ENCODE measurements at regions not wholly inside any gene's neighbourhood (a gene's known extent, or its start where the extent isn't known, plus 50 kb on each side); places are given as distances from the start of the nearest gene placed in this dataset.

GRCh38 chr11:37264783-37265182, 666.7 kb upstream of the RAG2 start:
- H4K20me1 ChIP-seq (ENCODE audit: insufficient read depth): no peaks in the 10 kb centered on the region
- no peak for ATAC-seq
- no peaks in the 10 kb centered on the region for H3K36me3 ChIP-seq (ENCODE audit: control insufficient read depth in 1 of 2, insufficient read depth in 2 of 2, low read length in 2 of 2)
- no peaks in the 10 kb centered on the region for H3K9me2 ChIP-seq (ENCODE audit: insufficient read depth)
- H3K4me1 ChIP-seq (ENCODE audit: control insufficient read depth in 1 of 2, insufficient read depth in 2 of 2, low read length in 2 of 2): no peaks in the 10 kb centered on the region
- H3K4me3 ChIP-seq (replicated peaks in 1 of 2; ENCODE audit: low read depth in 1 of 2, low read length in 2 of 2): no peak overlapping the region
- TF ChIP-seq CTCF (IDR thresholded peaks at IDR 0.05 in 2 of 3, conservative IDR thresholded peaks at IDR 0.05 in 1 of 3; ENCODE audit: borderline replicate concordance in 1 of 3, insufficient read depth in 1 of 3, low read depth in 2 of 3, low read length in 2 of 3) (no peak), REST (IDR thresholded peaks at IDR 0.05; ENCODE audit: low read depth) (no peak), RAD21 (IDR thresholded peaks at IDR 0.05; ENCODE audit: low read depth) (no peak), FOSL1 (IDR thresholded peaks at IDR 0.05; ENCODE audit: low read depth) (no peak), POLR2A (IDR thresholded peaks at IDR 0.05; ENCODE audit: borderline replicate concordance, extremely low read depth, insufficient read depth, insufficient read length) (no peak), ELF1 (IDR thresholded peaks at IDR 0.05; ENCODE audit: borderline replicate concordance, low read depth) (no peak), YY1 (IDR thresholded peaks at IDR 0.05; ENCODE audit: extremely low read depth, insufficient replicate concordance, low read depth, low read length) (no peak), SRF (IDR thresholded peaks at IDR 0.05; ENCODE audit: low read depth) (no peak), EZH2 (IDR thresholded peaks at IDR 0.05) (no peak), TCF7L2 (IDR thresholded peaks at IDR 0.05; ENCODE audit: borderline replicate concordance, extremely low read depth, insufficient read depth, insufficient read length) (no peak), SP1 (IDR thresholded peaks at IDR 0.05; ENCODE audit: low read depth) (no peak), SIN3A (IDR thresholded peaks at IDR 0.05; ENCODE audit: low read depth) (no peak), MAX (IDR thresholded peaks at IDR 0.05) (no peak), ZFX (IDR thresholded peaks at IDR 0.05) (no peak)
- no TSS peak for BruUV-seq (replicated peaks)
- H3K9me3 ChIP-seq (ENCODE audit: control insufficient read depth in 1 of 2, insufficient read depth in 1 of 2, low read depth in 1 of 2, low read length in 2 of 2): peaks cover 0 to 7% of the 10 kb centered on the region in 2 experiments; a peak in 1 of 4 replicates
- H2AFZ ChIP-seq (ENCODE audit: low read depth, low read length, poor library complexity, severe bottlenecking): no peak overlapping the region
- ChIA-PET RAD21 (ENCODE audit: low non-redundant PET in 1 of 2, low total read pairs in 2 of 2, uncharacterized antibody in 2 of 2, unreplicated experiment in 2 of 2) (no interaction called here), CTCF (no interaction called here), POLR2A (no interaction called here)
- no peak overlapping the region for H3K27ac ChIP-seq (ENCODE audit: low read depth, low read length)
- H3K27me3 ChIP-seq (ENCODE audit: insufficient read depth, low read length): no peaks in the 10 kb centered on the region
- no peak overlapping the region for H3K4me2 ChIP-seq (ENCODE audit: low read length)
- DNase-seq (ENCODE audit: low read depth, low spot score): no peak
- H3K9ac ChIP-seq (ENCODE audit: low read length): no peak overlapping the region
- no peaks in the 10 kb centered on the region for H3K79me2 ChIP-seq (ENCODE audit: insufficient read depth, low read length)
- intact Hi-C loops (cut with micrococcal nuclease): no loop called here
